ENCODE measurements at regions not wholly inside any gene's neighbourhood (a gene's known extent, or its start where the extent isn't known, plus 50 kb on each side); places are given as distances from the start of the nearest gene placed in this dataset.

DNA sequence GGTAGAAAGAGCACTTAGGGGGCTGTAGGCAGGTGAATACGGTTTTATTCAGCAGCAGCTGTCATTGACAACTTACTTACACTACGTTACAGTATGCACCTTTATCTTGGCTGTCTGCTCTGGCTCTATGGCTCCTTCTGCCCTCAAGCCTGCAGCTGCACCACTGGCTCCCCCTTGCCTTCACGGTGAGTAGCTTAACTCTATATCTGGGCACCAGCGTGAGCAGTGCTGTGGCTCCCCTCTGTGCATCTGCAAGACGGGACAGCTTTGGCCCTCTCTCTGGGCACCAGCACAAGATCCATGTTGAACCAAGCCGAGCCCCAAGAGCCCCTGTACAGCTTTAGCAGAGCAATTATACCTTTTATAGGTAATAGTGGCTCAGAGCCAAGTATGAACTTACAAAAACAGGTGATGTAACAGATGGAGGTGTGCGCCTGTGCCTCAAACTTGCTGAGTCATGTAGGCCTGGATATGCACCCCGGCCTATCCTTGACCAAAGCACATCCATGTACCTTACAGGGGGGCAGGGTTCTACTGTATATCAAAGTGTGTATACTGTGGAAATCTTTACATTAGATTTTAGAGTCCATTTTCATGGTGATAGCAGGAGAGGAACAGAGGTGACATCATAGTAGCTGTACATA is 96.9 kb upstream of the CTSC start:
- no peaks in the 10 kb centered on the region for H3K9me3 ChIP-seq
- no peaks in the 10 kb centered on the region for H3K4me1 ChIP-seq
- TF ChIP-seq CTCF (IDR thresholded peaks at IDR 0.05) (no peak), POLR2A (IDR thresholded peaks at IDR 0.05) (no peak)
- no peak overlapping the region for H3K27ac ChIP-seq
- H3K4me3 ChIP-seq: no peak overlapping the region
- DNase-seq: no peak
- no peaks in the 10 kb centered on the region for H3K36me3 ChIP-seq
- no peaks in the 10 kb centered on the region for H3K27me3 ChIP-seq
- intact Hi-C loops (cut with DNase I; ENCODE audit: low total_unique reads): no loop called here

GRCh38 chr11:88433536-88434230 is 96.1 kb upstream of the CTSC start:
- H3K4me3 ChIP-seq: no peak overlapping the region
- H3K27me3 ChIP-seq: no peaks in the 10 kb centered on the region
- no peak overlapping the region for H3K27ac ChIP-seq
- H3K9me3 ChIP-seq: no peaks in the 10 kb centered on the region
- DNase-seq: no peak
- intact Hi-C loops (cut with DNase I; ENCODE audit: low total_unique reads): no loop called here
- H3K4me1 ChIP-seq: no peaks in the 10 kb centered on the region
- H3K36me3 ChIP-seq: no peaks in the 10 kb centered on the region
- TF ChIP-seq CTCF (IDR thresholded peaks at IDR 0.05) (no peak), POLR2A (IDR thresholded peaks at IDR 0.05) (no peak)

DNA sequence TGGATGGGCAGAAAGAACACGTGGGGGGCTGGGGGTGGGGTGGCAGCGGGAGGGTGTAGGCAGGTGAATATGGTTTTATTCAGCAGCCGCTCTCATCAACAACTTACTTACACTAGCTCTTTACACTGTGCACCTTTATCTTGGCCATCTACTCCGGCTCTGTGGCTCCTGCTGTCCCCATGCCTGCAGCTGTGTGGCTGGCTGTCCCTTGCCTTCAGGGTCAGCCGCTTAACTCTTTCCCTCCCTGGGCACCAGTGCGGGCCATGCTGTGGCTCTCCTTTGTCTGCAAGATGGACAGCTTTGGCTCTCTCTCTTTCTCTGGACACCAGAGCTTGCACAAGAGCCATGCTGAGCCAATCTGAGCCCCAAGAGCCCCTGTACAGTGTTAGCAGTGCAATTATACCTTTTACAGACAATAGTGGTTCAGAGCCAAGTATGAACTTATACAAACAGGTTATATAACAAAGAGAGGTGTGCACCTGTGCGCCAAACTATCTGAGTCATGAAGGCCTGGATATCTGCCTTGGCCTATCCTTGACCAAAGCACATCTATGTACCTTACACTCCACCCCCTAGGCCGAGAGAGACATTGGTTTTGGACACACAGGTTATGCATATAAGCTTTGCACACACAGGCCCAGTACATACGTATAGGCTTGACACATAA is 94.3 kb upstream of the CTSC start:
- intact Hi-C loops (cut with DNase I; ENCODE audit: low total_unique reads): no loop called here
- H3K4me1 ChIP-seq: no peaks in the 10 kb centered on the region
- DNase-seq: no peak
- TF ChIP-seq CTCF (IDR thresholded peaks at IDR 0.05): no peak
- no peaks in the 10 kb centered on the region for H3K36me3 ChIP-seq
- no peaks in the 10 kb centered on the region for H3K27me3 ChIP-seq
- no peaks in the 10 kb centered on the region for H3K9me3 ChIP-seq
- H3K27ac ChIP-seq: no peak overlapping the region
- no peak overlapping the region for H3K4me3 ChIP-seq

DNA sequence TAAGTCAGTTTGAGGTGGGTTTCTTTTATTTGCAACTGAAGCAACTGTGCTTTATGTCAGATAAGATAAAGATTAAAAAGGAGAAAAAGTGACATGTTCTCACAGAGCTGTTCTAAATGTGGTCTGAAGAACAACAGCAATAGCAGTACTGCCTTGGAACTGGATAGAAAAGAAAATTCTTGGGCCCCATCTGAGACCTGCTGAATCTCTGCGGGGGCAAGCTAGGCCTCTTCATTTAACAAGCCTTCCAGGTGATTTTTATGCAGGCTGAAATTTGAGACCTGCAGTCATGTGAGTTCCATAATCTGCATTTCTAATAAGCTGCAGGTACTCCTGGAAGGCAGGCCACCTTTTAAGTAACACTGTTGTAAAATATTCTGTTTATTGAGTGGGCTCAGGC is 91.4 kb upstream of the CTSC start:
- Histone ChIP-seq H3K4me1 (no peaks in the 10 kb centered on the region), H3K27ac (no peak overlapping the region), H3K36me3 (no peaks in the 10 kb centered on the region), H3K27me3 (no peaks in the 10 kb centered on the region), H3K4me3 (no peak overlapping the region), H3K9me3 (no peaks in the 10 kb centered on the region)
- intact Hi-C loops (cut with DNase I; ENCODE audit: low total_unique reads): no loop called here
- DNase-seq: no peak
- TF ChIP-seq CTCF (IDR thresholded peaks at IDR 0.05) (no peak), POLR2A (IDR thresholded peaks at IDR 0.05) (no peak)

GRCh38 chr11:88427719-88428118 is 90.2 kb upstream of the CTSC start:
- Histone ChIP-seq H3K27me3 (no peaks in the 10 kb centered on the region), H3K36me3 (no peaks in the 10 kb centered on the region), H3K4me1 (no peaks in the 10 kb centered on the region), H3K27ac (no peak overlapping the region), H3K4me3 (no peak overlapping the region), H3K9me3 (no peaks in the 10 kb centered on the region)
- DNase-seq: no peak
- intact Hi-C loops (cut with DNase I; ENCODE audit: low total_unique reads): no loop called here
- TF ChIP-seq POLR2A (IDR thresholded peaks at IDR 0.05): no peak
- no peak for TF ChIP-seq CTCF (IDR thresholded peaks at IDR 0.05)

All from uterus (tissue), 3 donors.